Panc1 (cell line): ENCODE measurements at regions not wholly inside any gene's neighbourhood (a gene's known extent, or its start where the extent isn't known, plus 50 kb on each side); places are given as distances from the start of the nearest gene placed in this dataset.

ENCODE experiments used
- POLR2AphosphoS5 ChIP-seq: IDR thresholded peaks from 2 replicates; pipeline ENCODE4 v1.6.1; 2012; ENCODE audit warnings: mild to moderate bottlenecking, low read depth, low read length, moderate library complexity
- SIN3A ChIP-seq: IDR thresholded peaks from 2 replicates; pipeline ENCODE4 v1.6.1; 2012; ENCODE audit warnings: low read depth, mild to moderate bottlenecking, low read length, moderate library complexity, borderline replicate concordance; ENCODE audit not compliant: insufficient read depth
- TCF7L2 ChIP-seq: IDR thresholded peaks from 2 replicates; pipeline ENCODE4 v1.6.1; 2011; ENCODE audit warnings: mild to moderate bottlenecking, low read depth, low read length, inconsistent platforms
- TF ChIP-seq, protein P1 (sequence below): fragments of 450-650 bp; IDR thresholded peaks from 2 replicates; pipeline ENCODE4 v1.5.1; 2017; ENCODE audit warnings: mild to moderate bottlenecking
- TF ChIP-seq, protein P2 (sequence below), 2 experiments: IDR thresholded peaks; 2 replicates each; pipeline ENCODE4 v1.6.1; 2011 to 2012; ENCODE audit warnings: low read depth in 2 of 2, control low read depth in 1 of 2, low read length in 1 of 2, mild to moderate bottlenecking in 1 of 2, moderate library complexity in 1 of 2; ENCODE audit not compliant: insufficient read depth in 1 of 2

DNA sequence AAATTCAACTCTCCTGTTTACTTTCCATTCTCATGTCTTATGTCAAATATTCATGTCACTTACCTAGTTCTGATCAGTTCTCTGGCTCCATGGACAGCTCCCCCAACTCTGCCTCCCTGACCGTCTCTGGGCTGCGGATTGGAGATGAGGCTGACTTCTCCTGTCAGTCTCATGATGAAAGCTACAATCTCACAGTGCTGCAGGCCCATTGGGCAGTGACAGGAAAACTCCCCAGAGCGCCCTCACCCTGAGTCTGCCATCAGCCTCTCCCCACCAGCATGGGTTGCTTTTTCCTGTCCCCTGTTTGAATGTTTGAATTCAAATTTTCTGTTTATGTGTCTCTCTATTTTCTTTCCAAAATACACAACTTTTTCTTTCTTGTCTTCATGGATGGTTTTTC lies 63.8 kb upstream of the TOP3B start:
- no peak for TF ChIP-seq POLR2AphosphoS5
- TF ChIP-seq, protein P1, sequence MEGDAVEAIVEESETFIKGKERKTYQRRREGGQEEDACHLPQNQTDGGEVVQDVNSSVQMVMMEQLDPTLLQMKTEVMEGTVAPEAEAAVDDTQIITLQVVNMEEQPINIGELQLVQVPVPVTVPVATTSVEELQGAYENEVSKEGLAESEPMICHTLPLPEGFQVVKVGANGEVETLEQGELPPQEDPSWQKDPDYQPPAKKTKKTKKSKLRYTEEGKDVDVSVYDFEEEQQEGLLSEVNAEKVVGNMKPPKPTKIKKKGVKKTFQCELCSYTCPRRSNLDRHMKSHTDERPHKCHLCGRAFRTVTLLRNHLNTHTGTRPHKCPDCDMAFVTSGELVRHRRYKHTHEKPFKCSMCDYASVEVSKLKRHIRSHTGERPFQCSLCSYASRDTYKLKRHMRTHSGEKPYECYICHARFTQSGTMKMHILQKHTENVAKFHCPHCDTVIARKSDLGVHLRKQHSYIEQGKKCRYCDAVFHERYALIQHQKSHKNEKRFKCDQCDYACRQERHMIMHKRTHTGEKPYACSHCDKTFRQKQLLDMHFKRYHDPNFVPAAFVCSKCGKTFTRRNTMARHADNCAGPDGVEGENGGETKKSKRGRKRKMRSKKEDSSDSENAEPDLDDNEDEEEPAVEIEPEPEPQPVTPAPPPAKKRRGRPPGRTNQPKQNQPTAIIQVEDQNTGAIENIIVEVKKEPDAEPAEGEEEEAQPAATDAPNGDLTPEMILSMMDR: no peak
- TF ChIP-seq, protein P2, sequence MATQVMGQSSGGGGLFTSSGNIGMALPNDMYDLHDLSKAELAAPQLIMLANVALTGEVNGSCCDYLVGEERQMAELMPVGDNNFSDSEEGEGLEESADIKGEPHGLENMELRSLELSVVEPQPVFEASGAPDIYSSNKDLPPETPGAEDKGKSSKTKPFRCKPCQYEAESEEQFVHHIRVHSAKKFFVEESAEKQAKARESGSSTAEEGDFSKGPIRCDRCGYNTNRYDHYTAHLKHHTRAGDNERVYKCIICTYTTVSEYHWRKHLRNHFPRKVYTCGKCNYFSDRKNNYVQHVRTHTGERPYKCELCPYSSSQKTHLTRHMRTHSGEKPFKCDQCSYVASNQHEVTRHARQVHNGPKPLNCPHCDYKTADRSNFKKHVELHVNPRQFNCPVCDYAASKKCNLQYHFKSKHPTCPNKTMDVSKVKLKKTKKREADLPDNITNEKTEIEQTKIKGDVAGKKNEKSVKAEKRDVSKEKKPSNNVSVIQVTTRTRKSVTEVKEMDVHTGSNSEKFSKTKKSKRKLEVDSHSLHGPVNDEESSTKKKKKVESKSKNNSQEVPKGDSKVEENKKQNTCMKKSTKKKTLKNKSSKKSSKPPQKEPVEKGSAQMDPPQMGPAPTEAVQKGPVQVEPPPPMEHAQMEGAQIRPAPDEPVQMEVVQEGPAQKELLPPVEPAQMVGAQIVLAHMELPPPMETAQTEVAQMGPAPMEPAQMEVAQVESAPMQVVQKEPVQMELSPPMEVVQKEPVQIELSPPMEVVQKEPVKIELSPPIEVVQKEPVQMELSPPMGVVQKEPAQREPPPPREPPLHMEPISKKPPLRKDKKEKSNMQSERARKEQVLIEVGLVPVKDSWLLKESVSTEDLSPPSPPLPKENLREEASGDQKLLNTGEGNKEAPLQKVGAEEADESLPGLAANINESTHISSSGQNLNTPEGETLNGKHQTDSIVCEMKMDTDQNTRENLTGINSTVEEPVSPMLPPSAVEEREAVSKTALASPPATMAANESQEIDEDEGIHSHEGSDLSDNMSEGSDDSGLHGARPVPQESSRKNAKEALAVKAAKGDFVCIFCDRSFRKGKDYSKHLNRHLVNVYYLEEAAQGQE (IDR thresholded peaks at IDR 0.05; ENCODE audit: insufficient read depth in 1 of 2, low read depth in 2 of 2, low read length in 1 of 2): no peak
- TF ChIP-seq TCF7L2: no peak
- TF ChIP-seq SIN3A: no peak
